HL-60 (cell line): ENCODE measurements at regions not wholly inside any gene's neighbourhood (a gene's known extent, or its start where the extent isn't known, plus 50 kb on each side); places are given as distances from the start of the nearest gene placed in this dataset.

Experiments
- CTCF ChIP-seq: IDR thresholded peaks from one replicate; pipeline ENCODE4 v1.5.1; 2011; ENCODE audit warnings: low read length, control low read depth, inconsistent platforms; ENCODE audit not compliant: insufficient read depth
- POLR2AphosphoS5 ChIP-seq: IDR thresholded peaks from 2 replicates; pipeline ENCODE4 v1.6.1; 2012; ENCODE audit warnings: low read depth
- REST ChIP-seq: IDR thresholded peaks from 2 replicates; pipeline ENCODE4 v1.6.1; 2012; ENCODE audit warnings: low read depth; ENCODE audit not compliant: insufficient replicate concordance

DNA sequence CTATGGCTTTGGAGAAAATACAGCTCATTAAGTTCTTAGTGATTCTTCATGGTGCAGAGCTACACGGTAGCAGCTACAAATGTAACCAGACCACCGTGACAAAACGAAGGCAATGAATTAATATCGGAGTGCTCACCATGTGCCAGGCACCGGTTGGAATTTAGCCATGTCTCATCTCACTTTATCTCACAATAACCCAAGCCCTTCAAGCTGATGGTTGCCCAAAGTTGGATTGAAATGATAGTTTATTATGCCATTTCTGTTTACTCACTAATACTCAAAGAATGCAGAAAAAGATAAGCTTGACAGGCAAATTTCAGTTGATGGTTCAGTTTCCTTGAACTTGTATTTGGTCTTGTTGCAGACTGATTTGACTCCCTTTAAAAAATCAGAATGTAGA, 312.6 kb downstream of the SKIDA1 start:
- no peak for TF ChIP-seq CTCF
- TF ChIP-seq POLR2AphosphoS5, result no peak
- TF ChIP-seq REST, result no peak
